ENCODE measurements at regions not wholly inside any gene's neighbourhood (a gene's known extent, or its start where the extent isn't known, plus 50 kb on each side); places are given as distances from the start of the nearest gene placed in this dataset.

- DNase-seq (ENCODE audit: low read depth) = no peak
These were observed 816.2 kb downstream of the BCL11A start for GRCh38 chr2:59737299-59737698.

- no peak for DNase-seq (ENCODE audit: low read depth)
These were observed 818.7 kb downstream of the BCL11A start for GRCh38 chr2:59734743-59735142.

- no peak for DNase-seq (ENCODE audit: low read depth)
These were observed 819.5 kb downstream of the BCL11A start for GRCh38 chr2:59733970-59734369.

GRCh38 chr2:59733567-59733930, 819.9 kb downstream of the BCL11A start:
- no peak for DNase-seq (ENCODE audit: low read depth)

- no peak for DNase-seq (ENCODE audit: low read depth)
These were observed 820.4 kb downstream of the BCL11A start for GRCh38 chr2:59732871-59733566.

GRCh38 chr2:59727121-59727590, 826.3 kb downstream of the BCL11A start:
- DNase-seq (ENCODE audit: low read depth) = no peak

- no peak for DNase-seq (ENCODE audit: low read depth)
These were observed 827.0 kb downstream of the BCL11A start for GRCh38 chr2:59726228-59727120.

GRCh38 chr2:59724746-59725145, 828.7 kb downstream of the BCL11A start:
- DNase-seq (ENCODE audit: low read depth) = no peak

- DNase-seq (ENCODE audit: low read depth) = no peak
These were observed 833.1 kb downstream of the BCL11A start for GRCh38 chr2:59720296-59720866.

GRCh38 chr2:59713577-59713976, 839.9 kb downstream of the BCL11A start:
- DNase-seq (ENCODE audit: low read depth) = no peak

- DNase-seq (ENCODE audit: low read depth) = no peak
These were observed 842.3 kb downstream of the BCL11A start for GRCh38 chr2:59711121-59711520.

- no peak for DNase-seq (ENCODE audit: low read depth)
These were observed 846.7 kb downstream of the BCL11A start for GRCh38 chr2:59706729-59707128.

- DNase-seq (ENCODE audit: low read depth) = no peak
These were observed 849.7 kb downstream of the BCL11A start for GRCh38 chr2:59703796-59704195.

GRCh38 chr2:59702026-59702425, 851.4 kb downstream of the BCL11A start:
- DNase-seq (ENCODE audit: low read depth) = no peak

- DNase-seq (ENCODE audit: low read depth) = no peak
These were observed 852.0 kb downstream of the BCL11A start for GRCh38 chr2:59701271-59701994.

- no peak for DNase-seq (ENCODE audit: low read depth)
These were observed 859.3 kb downstream of the BCL11A start for GRCh38 chr2:59694176-59694575.

GRCh38 chr2:59693231-59693959, 860.1 kb downstream of the BCL11A start:
- DNase-seq (ENCODE audit: low read depth) = no peak

GRCh38 chr2:59691518-59692190, 861.8 kb downstream of the BCL11A start:
- DNase-seq (ENCODE audit: low read depth) = no peak

GRCh38 chr2:59690849-59691248, 862.6 kb downstream of the BCL11A start:
- DNase-seq (ENCODE audit: low read depth) = no peak

- DNase-seq (ENCODE audit: low read depth) = no peak
These were observed 868.7 kb downstream of the BCL11A start for GRCh38 chr2:59684771-59685166.
